Dedifferentiated amniotic fluid mesenchymal stem cell (primary cell): ENCODE measurements at regions not wholly inside any gene's neighbourhood (a gene's known extent, or its start where the extent isn't known, plus 50 kb on each side); places are given as distances from the start of the nearest gene placed in this dataset.
"Not testable (repeated sequence)": the region's sequence is repeated elsewhere in the genome, so short reads cannot be mapped to it uniquely, and the experiment has no call there.

Experiments used
- DNase-seq: peaks from one replicate; pipeline ENCODE4 v3.0.0-alpha.2; 2016; ENCODE audit errors: extremely low spot score

GRCh38 chr2:84288293-84288692, 170.8 kb downstream of the SUCLG1 start:
- no peak for DNase-seq

- no peak for DNase-seq
Measured at GRCh38 chr2:84286878-84287277, 172.2 kb downstream of the SUCLG1 start.

- no peak for DNase-seq
Measured at GRCh38 chr2:84285056-84285747, 173.9 kb downstream of the SUCLG1 start.

- DNase-seq: no peak
Measured at GRCh38 chr2:84283506-84283905, 175.6 kb downstream of the SUCLG1 start.

- no peak for DNase-seq
Measured at GRCh38 chr2:84281510-84281909, 177.6 kb downstream of the SUCLG1 start.

GRCh38 chr2:84280873-84281272, 178.2 kb downstream of the SUCLG1 start:
- no peak for DNase-seq

GRCh38 chr2:84278386-84278785, 180.7 kb downstream of the SUCLG1 start:
- no peak for DNase-seq

- no peak for DNase-seq
Measured at GRCh38 chr2:84276590-84277255, 182.4 kb downstream of the SUCLG1 start.

GRCh38 chr2:84273406-84273805, 185.7 kb downstream of the SUCLG1 start:
- no peak for DNase-seq

- no peak for DNase-seq
Measured at GRCh38 chr2:84271977-84272376, 187.1 kb downstream of the SUCLG1 start.

GRCh38 chr2:84257831-84258230, 201.2 kb downstream of the SUCLG1 start:
- no peak for DNase-seq

- DNase-seq: no peak
Measured at GRCh38 chr2:84251651-84252302, 207.3 kb downstream of the SUCLG1 start.

GRCh38 chr2:84249140-84249539, 209.9 kb downstream of the SUCLG1 start:
- DNase-seq: no peak

- no peak for DNase-seq
Measured at GRCh38 chr2:84247532-84247931, 211.5 kb downstream of the SUCLG1 start.

GRCh38 chr2:84243788-84244733, 215.0 kb downstream of the SUCLG1 start:
- DNase-seq: no peak

- no peak for DNase-seq
Measured at GRCh38 chr2:84238907-84239306, 220.2 kb downstream of the SUCLG1 start.

- no peak for DNase-seq
Measured at GRCh38 chr2:84236288-84236687, 222.8 kb downstream of the SUCLG1 start.

GRCh38 chr2:84234103-84234502, 225.0 kb downstream of the SUCLG1 start:
- no peak for DNase-seq

- DNase-seq: no peak
Measured at GRCh38 chr2:84231478-84231877, 227.6 kb downstream of the SUCLG1 start.

GRCh38 chr2:84224121-84224520, 235.0 kb downstream of the SUCLG1 start:
- DNase-seq: no peak

- DNase-seq: peak; percentile 40
Measured at GRCh38 chr2:84223191-84223590, 235.9 kb downstream of the SUCLG1 start.

GRCh38 chr2:84221102-84221501, 238.0 kb downstream of the SUCLG1 start:
- DNase-seq: not testable (repeated sequence)
